Neural progenitor cell (in vitro differentiated cells): ENCODE measurements at regions not wholly inside any gene's neighbourhood (a gene's known extent, or its start where the extent isn't known, plus 50 kb on each side); places are given as distances from the start of the nearest gene placed in this dataset.

Source experiments
- DNase-seq: peaks from one replicate; pipeline ENCODE4 v3.0.0-alpha.2; 2016; ENCODE audit warnings: low spot score
- H2AFZ ChIP-seq: fragments of 200-600 bp; sonication (generic); replicated peaks from 2 replicates; pipeline ENCODE4 v1.6.1; 2016; ENCODE audit warnings: antibody characterized with exemption
- H3F3A ChIP-seq: fragments of 200-600 bp; sonication (generic); 2 replicates; pipeline ENCODE4 v1.6.1; 2016; ENCODE audit warnings: antibody characterized with exemption, low read depth
- H3K27ac ChIP-seq: fragments of 200-600 bp; sonication (generic); 2 replicates; pipeline ENCODE4 v1.5.1; 2016; ENCODE audit warnings: mild to moderate bottlenecking
- H3K27me3 ChIP-seq: fragments of 200-600 bp; sonication (generic); 2 replicates; pipeline ENCODE4 v1.6.1; 2016; ENCODE audit warnings: mild to moderate bottlenecking, moderate library complexity
- H3K36me3 ChIP-seq: fragments of 200-600 bp; sonication (generic); 2 replicates; pipeline ENCODE4 v1.5.1; 2016
- H3K4me1 ChIP-seq: fragments of 200-600 bp; sonication (generic); 2 replicates; pipeline ENCODE4 v1.6.1; 2016; ENCODE audit warnings: mixed run types
- H3K4me2 ChIP-seq: fragments of 200-600 bp; sonication (generic); 2 replicates; pipeline ENCODE4 v1.6.1; 2016
- H3K4me3 ChIP-seq: fragments of 200-600 bp; sonication (generic); 2 replicates; pipeline ENCODE4 v1.5.1; 2016
- H3K79me2 ChIP-seq: fragments of 200-600 bp; sonication (generic); 2 replicates; pipeline ENCODE4 v1.6.1; 2016; ENCODE audit warnings: low read depth
- H3K9ac ChIP-seq: fragments of 200-600 bp; sonication (generic); 2 replicates; pipeline ENCODE4 v1.6.1; 2016
- H3K9me3 ChIP-seq: fragments of 200-600 bp; sonication (generic); 2 replicates; pipeline ENCODE4 v1.5.1; 2016; ENCODE audit warnings: low read depth
- H4K20me1 ChIP-seq: fragments of 200-600 bp; sonication (generic); 2 replicates; pipeline ENCODE4 v1.6.1; 2016; ENCODE audit warnings: low read depth
- H3K27ac Mint-ChIP-seq: 3 replicates; pipeline ENCODE4 v1.8.0; 2021; ENCODE audit warnings: mixed read lengths
- H3K27me3 Mint-ChIP-seq: 2 replicates; pipeline ENCODE4 v1.8.0; 2022; ENCODE audit warnings: low read depth, mild to moderate bottlenecking, inconsistent platforms, moderate library complexity, mixed read lengths; ENCODE audit not compliant: insufficient read depth
- H3K36me3 Mint-ChIP-seq: 3 replicates; pipeline ENCODE4 v1.8.0; 2021; ENCODE audit warnings: mixed read lengths
- H3K4me1 Mint-ChIP-seq: 3 replicates; pipeline ENCODE4 v1.8.0; 2021; ENCODE audit warnings: mixed read lengths
- H3K4me3 Mint-ChIP-seq: 3 replicates; pipeline ENCODE4 v1.8.0; 2021; ENCODE audit warnings: mild to moderate bottlenecking, moderate library complexity, mixed read lengths
- H3K9me3 Mint-ChIP-seq: 3 replicates; pipeline ENCODE4 v1.8.0; 2020; ENCODE audit warnings: mixed read lengths
- EZH2 ChIP-seq: fragments of 200-600 bp; sonication (generic); IDR thresholded peaks from 2 replicates; pipeline ENCODE4 v1.6.1; 2017; ENCODE audit warnings: antibody characterized with exemption, mild to moderate bottlenecking, moderate library complexity
- EZH2phosphoT487 ChIP-seq: fragments of 200-600 bp; sonication (generic); IDR thresholded peaks from 2 replicates; pipeline ENCODE4 v1.6.1; 2017; ENCODE audit warnings: antibody characterized with exemption
- TF ChIP-seq, protein P1 (sequence below): fragments of 200-600 bp; sonication (generic); IDR thresholded peaks from 2 replicates; pipeline ENCODE4 v1.5.1; 2017; ENCODE audit warnings: antibody characterized with exemption, mild to moderate bottlenecking

DNA sequence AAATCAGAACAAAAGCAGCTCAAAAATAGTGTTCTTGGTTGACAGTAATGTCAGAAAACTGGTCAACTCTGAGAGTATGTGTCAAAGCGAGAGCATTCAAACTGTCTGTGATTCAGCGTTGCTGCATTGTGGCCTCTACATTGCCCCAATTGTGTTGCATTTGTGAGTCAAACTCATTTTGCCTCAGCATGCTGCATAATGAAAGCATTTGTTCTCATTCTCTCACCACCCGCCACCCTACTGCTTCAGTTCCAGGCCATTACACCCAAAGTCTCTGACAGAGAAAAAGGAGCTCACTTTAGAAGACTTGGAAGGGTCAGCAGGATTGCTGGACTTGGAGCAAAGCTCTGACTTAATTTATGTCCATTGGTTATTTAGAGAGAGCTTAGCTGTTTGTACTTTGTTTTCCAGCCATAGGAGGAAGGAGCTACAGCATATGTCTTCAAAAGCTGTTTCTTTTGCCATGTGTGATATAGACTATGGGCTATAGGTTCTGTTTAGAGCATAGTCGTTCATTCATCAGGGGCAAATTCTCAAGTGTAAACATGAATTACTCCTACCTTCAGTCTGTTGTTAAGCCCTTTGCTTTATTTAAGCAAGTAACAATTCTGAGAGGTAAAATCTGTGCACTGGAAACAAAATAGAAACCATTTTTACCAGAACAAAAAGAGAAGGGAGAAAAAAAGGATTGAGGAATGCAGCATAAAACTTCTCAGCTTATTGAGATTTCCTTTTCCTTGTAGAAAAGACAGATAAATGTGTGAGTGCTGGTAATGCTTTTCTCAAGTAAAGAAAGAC lies 153.4 kb upstream of the ANK2 start:
- H3K4me1 Mint-ChIP-seq: peaks cover 36% of the 10 kb centered on the region
- Histone ChIP-seq H3K79me2 (peaks cover 49% of the 10 kb centered on the region), H3F3A (peaks cover 75% of the 10 kb centered on the region), H3K4me1 (peaks cover 55% of the 10 kb centered on the region), H3K9me3 (no peaks in the 10 kb centered on the region), H4K20me1 (no peaks in the 10 kb centered on the region), H3K9ac (no peak overlapping the region), H3K27me3 (no peaks in the 10 kb centered on the region), H2AFZ (no peak overlapping the region), H3K36me3 (no peaks in the 10 kb centered on the region), H3K27ac (peak overlapping the region; percentile 93), H3K4me3 (peak overlapping the region; percentile 0), H3K4me2 (peak overlapping the region; percentile 62)
- peaks cover 21% of the 10 kb centered on the region for H3K9me3 Mint-ChIP-seq
- peaks cover 4% of the 10 kb centered on the region for H3K27me3 Mint-ChIP-seq
- H3K36me3 Mint-ChIP-seq: peaks cover 6% of the 10 kb centered on the region
- peak overlapping the region; percentile 64 for H3K4me3 Mint-ChIP-seq
- TF ChIP-seq, protein P1, sequence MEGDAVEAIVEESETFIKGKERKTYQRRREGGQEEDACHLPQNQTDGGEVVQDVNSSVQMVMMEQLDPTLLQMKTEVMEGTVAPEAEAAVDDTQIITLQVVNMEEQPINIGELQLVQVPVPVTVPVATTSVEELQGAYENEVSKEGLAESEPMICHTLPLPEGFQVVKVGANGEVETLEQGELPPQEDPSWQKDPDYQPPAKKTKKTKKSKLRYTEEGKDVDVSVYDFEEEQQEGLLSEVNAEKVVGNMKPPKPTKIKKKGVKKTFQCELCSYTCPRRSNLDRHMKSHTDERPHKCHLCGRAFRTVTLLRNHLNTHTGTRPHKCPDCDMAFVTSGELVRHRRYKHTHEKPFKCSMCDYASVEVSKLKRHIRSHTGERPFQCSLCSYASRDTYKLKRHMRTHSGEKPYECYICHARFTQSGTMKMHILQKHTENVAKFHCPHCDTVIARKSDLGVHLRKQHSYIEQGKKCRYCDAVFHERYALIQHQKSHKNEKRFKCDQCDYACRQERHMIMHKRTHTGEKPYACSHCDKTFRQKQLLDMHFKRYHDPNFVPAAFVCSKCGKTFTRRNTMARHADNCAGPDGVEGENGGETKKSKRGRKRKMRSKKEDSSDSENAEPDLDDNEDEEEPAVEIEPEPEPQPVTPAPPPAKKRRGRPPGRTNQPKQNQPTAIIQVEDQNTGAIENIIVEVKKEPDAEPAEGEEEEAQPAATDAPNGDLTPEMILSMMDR: no peak
- TF ChIP-seq EZH2phosphoT487 (no peak), EZH2 (no peak)
- peak; percentile 81 for DNase-seq
- H3K27ac Mint-ChIP-seq: peak overlapping the region; percentile 95

DNA sequence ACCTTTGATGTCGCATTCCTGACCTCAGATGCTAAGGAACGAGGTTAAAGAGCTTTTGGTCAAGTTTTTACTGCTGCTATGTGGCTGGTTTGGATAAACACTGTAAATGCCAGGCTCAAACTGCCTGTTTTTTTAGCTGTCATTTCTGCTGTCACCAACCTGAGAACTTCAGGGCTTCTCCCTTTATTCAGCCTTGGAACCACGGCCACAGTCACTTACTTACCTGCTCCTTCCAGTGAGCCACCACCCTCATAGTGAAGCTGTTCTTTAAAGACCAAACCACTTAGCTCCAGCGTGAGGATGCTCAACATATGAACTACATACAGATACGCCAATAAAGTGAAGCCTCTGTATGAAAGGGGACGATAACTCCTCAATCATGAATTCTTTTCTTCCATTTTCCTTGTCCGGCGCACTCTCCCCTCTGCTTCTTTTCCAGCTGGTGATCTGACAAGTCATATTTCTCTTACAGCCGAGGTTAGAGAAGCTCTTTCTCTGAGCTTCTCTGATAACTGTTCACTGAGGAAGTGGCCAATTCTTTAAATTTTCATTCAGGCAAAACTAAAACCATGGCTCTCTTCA lies 152.8 kb upstream of the ANK2 start:
- H2AFZ ChIP-seq: no peak overlapping the region
- no peaks in the 10 kb centered on the region for H3K36me3 ChIP-seq
- peaks cover 55% of the 10 kb centered on the region for H3K4me1 ChIP-seq
- no peaks in the 10 kb centered on the region for H3K27me3 ChIP-seq
- peak; percentile 32 for DNase-seq
- H3K79me2 ChIP-seq: peaks cover 46% of the 10 kb centered on the region
- H3K4me3 Mint-ChIP-seq: peak overlapping the region; percentile 1
- TF ChIP-seq, protein P1: no peak
- peak overlapping the region; percentile 93 for H3K27ac ChIP-seq
- no peaks in the 10 kb centered on the region for H4K20me1 ChIP-seq
- H3K9ac ChIP-seq: no peak overlapping the region
- H3K9me3 Mint-ChIP-seq: peaks cover 19% of the 10 kb centered on the region
- no peaks in the 10 kb centered on the region for H3K9me3 ChIP-seq
- H3K4me1 Mint-ChIP-seq: peaks cover 36% of the 10 kb centered on the region
- H3K27me3 Mint-ChIP-seq: peaks cover 4% of the 10 kb centered on the region
- H3K4me2 ChIP-seq: peak overlapping the region; percentile 62
- peaks cover 75% of the 10 kb centered on the region for H3F3A ChIP-seq
- peak overlapping the region; percentile 95 for H3K27ac Mint-ChIP-seq
- H3K4me3 ChIP-seq: no peak overlapping the region
- peaks cover 6% of the 10 kb centered on the region for H3K36me3 Mint-ChIP-seq

DNA sequence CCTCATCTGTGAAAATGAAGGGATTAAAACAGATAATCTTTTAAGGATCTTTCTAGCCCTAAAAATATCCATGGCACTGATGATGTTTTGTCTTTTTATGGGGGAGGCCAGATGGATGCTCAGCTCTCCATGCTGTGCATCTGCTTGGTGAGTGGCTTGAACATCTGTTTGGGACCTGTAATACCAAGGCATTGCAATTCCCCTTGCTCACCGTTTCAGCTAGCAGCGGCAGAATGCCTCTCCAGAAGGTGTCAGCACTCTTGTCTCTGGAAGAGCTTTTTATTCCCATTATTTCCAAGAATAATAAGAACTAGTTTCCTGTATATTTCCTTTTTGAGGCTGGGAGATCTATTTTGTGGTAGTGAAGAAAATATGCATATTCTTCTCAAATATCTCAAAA lies 151.9 kb upstream of the ANK2 start:
- H3K79me2 ChIP-seq: peaks cover 44% of the 10 kb centered on the region
- Mint-ChIP-seq H3K4me1 (peaks cover 42% of the 10 kb centered on the region), H3K9me3 (peaks cover 19% of the 10 kb centered on the region), H3K4me3 (no peak overlapping the region), H3K27me3 (peaks cover 4% of the 10 kb centered on the region), H3K36me3 (peaks cover 6% of the 10 kb centered on the region), H3K27ac (peak overlapping the region; percentile 35)
- no peak overlapping the region for H2AFZ ChIP-seq
- H3K4me3 ChIP-seq: no peak overlapping the region
- no peak overlapping the region for H3K9ac ChIP-seq
- no peaks in the 10 kb centered on the region for H3K36me3 ChIP-seq
- TF ChIP-seq, protein P1: peak; percentile 30
- TF ChIP-seq EZH2phosphoT487: no peak
- TF ChIP-seq EZH2: no peak
- H3K27ac ChIP-seq: peak overlapping the region; percentile 93
- DNase-seq: peak; percentile 60
- no peaks in the 10 kb centered on the region for H3K9me3 ChIP-seq
- H3F3A ChIP-seq: peaks cover 78% of the 10 kb centered on the region
- peaks cover 62% of the 10 kb centered on the region for H3K4me1 ChIP-seq
- no peaks in the 10 kb centered on the region for H4K20me1 ChIP-seq
- peak overlapping the region; percentile 62 for H3K4me2 ChIP-seq
- H3K27me3 ChIP-seq: no peaks in the 10 kb centered on the region
